NCI-H2081 (cell line): ENCODE measurements at regions not wholly inside any gene's neighbourhood (a gene's known extent, or its start where the extent isn't known, plus 50 kb on each side); places are given as distances from the start of the nearest gene placed in this dataset.

Source experiments
- DNase-seq, 2 experiments: peaks; one replicate each; lab custom pipeline; 2025; lab: John Stamatoyannopoulos, UW

GRCh38 chr3:147589016-147589415, 179.9 kb downstream of the ZIC1 start:
- no peak for DNase-seq

GRCh38 chr3:147604136-147604535, 195.0 kb downstream of the ZIC1 start:
- DNase-seq, result no peak

DNA sequence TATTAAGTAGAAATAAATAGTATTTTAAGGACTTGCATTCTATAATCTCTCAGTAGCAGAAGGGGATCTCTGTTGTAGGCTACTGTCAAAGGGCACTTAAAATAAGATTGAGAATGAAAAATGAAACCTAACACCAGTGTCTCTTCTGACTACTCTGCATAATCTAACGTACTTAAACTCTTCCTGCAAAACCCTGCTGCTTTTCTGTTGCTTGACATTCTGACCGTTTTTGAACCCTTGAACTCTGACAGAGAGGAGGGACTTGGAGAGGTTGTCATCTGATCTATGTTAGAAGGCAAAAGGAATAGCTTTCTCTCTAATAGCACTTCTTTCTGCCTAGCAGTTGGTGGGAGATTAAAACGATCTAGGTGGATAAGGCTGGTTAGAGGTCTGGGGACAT, 204.6 kb downstream of the ZIC1 start:
- no peak for DNase-seq

DNA sequence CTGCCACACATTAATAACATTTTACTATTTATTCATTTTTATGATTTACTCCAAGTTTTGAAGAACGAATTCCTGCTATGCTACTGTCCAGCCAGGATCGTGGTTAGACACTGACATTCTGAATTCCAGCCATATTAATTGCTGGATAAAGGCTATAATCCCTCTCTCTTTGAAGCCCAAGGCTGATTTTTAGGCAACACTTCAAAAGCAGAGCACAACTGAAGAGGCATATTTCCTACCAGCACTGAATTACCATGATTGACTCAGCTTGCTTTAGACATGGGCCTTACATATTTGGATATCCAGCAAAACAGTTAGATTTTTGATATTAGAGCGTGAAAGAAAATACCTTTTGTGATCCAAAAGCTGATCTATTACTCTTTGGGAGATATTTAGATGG, 205.0 kb downstream of the ZIC1 start:
- DNase-seq, result no peak

DNA sequence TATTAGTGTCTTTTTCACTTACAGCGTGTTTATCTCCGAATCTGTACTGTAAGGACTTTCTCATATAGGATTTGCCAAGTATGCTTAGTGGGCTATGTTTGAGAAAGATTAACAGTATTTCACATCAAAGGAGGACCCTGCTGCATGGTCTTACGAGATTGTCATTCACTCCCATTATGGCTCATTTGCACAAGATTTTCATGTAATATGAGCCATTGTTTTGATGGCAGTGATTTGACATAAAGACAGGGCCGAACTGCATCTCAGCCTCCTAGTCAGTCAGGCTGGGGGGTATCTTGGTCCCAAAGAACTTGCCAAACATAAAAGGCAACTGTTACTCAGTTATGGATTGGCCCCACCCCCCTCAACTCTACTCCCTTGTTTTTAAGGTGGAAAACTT, 205.9 kb downstream of the ZIC1 start:
- no peak for DNase-seq

DNA sequence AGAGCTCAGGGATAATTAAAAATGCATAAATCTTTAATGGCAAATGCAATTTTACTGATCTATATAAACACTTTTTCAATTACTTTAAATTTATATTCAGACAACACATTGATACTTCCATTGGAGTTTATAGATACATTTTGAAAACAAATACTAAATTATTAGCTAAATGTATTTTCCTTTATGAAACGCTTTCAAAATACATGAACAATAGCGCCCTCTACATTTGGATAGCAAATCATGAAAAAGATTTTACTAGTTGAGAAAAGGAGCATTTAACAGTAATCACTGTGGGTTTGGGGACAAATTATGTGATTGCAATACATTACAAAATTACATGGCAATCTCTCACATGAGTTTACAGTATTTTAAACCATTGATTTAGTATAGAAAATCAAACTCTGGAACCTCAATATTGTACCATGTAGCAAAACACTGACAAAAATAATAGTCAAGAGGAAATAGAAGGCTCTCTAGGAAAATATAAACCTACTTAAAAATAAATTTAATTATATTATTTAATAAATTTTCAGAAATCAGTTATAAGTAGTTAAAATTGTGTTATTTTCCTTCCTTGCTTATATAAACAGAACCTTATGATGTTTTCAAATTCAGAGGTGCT, 207.9 kb downstream of the ZIC1 start:
- DNase-seq, result peak; percentile 36 to 56

DNA sequence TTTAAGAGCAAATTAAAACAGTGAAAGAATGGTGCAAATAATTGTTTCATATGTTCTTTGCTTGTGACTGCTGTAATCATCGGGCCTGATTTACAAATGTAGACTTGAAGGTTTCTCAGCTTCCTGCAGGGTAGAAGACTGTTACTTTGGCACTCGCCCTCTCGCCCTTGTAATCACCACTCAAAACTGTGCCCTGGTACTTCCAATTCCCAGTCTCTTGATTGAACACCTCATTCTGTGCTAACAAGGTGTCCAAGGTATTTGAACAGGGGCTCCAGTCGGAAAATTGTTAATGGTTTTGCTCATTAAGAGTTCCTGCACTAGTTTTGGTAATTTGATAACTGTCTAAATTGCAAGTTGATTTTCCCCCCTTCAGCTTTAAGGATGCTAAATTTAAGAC, 209.5 kb downstream of the ZIC1 start:
- DNase-seq, result no peak

DNA sequence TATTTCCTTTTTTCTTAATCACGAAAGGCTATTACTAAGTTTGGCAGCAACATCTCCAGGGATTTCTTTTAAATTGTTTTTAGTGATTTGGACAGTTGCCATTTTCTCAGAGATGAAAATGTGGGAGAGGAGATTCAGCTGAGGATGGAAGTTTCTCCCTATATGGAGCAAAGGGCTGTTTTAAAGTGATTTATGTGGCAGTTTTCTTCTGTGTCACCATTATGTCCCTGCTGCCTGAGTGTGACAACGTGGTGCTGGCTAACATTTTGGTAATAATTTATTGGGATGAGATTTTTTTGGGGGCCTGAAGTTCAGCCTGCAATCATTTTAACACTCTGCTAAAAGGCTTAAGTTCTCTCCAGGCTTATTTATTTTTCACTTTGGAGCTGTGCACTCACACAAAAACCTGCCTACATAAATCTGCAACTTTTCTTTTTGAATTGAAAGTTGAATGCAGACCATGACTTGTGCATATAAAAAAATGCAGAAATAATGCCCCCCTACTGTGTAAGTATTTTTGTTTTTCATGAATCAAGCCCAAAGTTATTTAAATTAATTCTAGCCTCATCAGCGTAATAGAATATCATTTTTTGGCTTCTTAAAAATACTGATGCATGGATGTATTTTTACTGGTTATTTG, 210.9 kb downstream of the ZIC1 start:
- no peak for DNase-seq

- DNase-seq, result no peak
Measured at GRCh38 chr3:147620906-147621305, 211.7 kb downstream of the ZIC1 start.

- DNase-seq, result no peak
Measured at GRCh38 chr3:147630921-147631415, 221.8 kb downstream of the ZIC1 start.

DNA sequence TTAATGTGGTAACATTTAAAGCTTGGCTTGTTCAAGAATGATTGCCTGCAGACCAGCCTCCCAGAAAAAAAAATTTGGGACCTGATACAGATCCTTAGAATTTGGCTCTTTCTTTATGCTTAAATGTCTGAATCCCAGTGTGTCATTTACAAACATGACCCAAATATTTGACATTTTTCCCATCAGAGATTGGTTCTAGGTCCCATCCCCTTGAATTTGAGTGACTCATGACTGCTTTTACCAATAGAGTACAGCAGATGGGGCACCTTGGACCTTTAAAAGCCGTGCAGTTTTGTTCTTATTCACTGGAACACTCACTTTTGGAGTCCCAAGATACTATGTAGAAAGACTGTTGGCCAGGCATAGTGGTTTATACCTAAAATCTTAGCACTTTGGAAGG, 231.6 kb downstream of the ZIC1 start:
- DNase-seq, result no peak

DNA sequence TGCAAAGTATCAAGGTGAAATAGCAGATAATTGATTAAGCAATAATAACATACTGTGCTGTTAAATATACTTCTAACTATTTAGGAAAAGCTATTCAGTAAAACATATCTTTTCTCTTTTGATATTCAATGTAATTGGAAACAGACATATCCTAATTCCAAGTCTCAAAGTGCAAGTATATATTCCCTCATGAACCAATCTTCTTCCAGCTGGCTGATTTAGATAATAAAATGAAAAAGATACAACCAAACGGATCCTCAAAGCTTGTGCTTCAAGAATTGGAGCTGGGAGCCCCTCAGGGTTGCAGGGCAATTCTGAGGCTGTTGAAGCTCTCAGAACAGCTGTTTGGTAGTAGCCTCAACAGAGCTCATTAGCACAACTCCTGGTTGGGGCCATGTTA, 236.6 kb downstream of the ZIC1 start:
- DNase-seq, result no peak

- DNase-seq, result no peak
Measured at GRCh38 chr3:147649475-147649874, 240.3 kb downstream of the ZIC1 start.

GRCh38 chr3:147651107-147651778, 242.1 kb downstream of the ZIC1 start:
- no peak for DNase-seq

- no peak for DNase-seq
Measured at GRCh38 chr3:147652651-147653366, 243.6 kb downstream of the ZIC1 start.

DNA sequence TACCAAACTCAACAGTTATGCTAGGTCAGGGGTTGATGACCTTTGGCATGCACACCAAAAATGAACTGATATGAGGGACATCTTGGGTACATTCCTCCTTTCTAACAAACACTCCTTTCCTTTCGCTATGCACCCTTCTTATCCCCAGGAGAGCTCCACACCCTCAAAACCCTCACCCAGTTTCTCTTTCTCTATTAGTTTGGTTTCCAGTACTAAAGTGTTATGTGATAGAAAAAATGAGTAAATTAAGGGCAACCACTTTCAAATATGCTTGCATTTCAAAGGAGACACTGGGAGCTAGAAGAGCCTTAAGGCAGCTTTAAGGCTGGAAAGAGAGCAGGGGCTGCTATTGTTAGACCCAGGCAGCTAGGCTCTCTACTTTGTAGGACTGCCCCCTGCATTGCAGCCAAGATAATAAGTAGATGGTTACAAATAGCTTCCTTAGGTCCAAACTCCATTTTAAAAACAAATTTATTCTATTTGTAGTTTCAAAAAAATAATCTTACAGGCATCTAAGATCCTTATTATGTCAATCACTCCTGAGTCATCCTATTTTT, 244.3 kb downstream of the ZIC1 start:
- no peak for DNase-seq

- DNase-seq, result no peak
Measured at GRCh38 chr3:147654827-147655226, 245.7 kb downstream of the ZIC1 start.

DNA sequence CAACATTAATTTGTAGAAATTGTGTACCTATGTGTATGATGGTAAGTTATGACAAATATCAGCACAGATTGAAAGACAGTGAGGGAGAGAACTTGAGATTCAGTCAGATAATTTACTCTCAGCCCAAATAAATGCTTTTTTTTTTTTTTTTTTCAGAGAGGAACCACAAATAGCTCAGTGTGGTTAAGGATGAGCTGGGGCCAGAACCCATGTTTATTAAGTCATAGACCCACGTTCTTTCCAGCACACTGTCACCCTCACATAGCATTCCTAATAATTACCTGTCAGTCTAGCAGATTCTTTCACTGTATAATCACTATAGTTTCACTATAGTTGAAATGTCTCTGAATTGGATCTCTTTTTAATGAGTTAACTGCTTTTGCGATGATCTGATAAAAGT, 246.1 kb downstream of the ZIC1 start:
- no peak for DNase-seq

DNA sequence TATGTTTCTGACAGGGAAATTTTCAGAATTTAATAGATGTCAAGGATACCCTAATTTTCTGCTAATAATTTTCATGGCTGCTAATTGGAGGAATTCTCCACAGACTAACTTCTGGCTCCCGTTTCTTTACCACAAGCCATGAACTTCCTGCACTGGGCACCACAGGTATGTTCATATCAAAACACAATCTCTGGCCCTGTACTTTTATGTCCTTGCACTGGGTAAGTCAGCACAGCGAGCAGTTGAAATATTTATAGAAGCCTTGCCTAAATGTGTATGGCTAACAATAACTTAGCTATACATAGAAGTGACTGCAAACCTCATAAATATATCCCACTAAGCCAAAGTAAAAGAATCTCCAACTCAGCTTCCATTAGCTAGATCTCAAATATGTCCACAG, 246.9 kb downstream of the ZIC1 start:
- no peak for DNase-seq

DNA sequence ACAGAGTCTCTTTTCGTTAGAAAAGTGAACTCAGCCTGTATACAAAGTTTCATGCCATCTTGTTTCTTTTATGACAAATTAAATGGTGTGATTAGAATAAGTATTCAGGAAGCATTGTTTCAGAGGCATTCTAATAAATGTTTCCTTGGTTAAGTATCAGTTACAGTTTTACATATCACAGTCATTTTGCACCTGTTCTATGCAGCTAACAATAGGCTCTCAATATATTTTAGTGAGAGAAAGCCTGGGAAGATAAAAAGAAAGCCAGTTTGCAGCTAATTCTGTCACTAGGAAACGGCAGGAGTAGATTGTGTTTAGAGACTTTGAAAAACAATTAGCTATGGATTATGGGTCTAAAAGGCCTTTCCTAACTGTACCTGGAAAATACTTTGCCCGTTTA, 252.8 kb downstream of the ZIC1 start:
- no peak for DNase-seq

DNA sequence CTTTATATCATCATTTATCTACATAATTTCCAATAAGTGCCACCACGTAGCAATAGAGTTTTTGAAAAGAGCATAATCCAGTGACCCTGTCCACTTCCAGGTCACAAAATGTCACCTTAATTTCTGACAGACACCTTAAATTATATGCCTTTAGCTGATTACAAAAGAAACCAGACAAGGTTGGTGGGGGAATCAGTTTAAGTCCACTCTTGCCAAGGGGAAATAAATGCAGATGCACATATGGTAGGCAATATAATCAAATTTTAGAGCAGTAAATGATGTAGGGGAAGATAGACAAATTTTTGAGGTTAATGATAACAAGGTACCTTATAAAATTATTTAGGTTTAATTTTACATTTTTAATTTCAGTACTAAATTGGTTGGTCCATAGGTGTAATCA, 253.5 kb downstream of the ZIC1 start:
- no peak for DNase-seq

DNA sequence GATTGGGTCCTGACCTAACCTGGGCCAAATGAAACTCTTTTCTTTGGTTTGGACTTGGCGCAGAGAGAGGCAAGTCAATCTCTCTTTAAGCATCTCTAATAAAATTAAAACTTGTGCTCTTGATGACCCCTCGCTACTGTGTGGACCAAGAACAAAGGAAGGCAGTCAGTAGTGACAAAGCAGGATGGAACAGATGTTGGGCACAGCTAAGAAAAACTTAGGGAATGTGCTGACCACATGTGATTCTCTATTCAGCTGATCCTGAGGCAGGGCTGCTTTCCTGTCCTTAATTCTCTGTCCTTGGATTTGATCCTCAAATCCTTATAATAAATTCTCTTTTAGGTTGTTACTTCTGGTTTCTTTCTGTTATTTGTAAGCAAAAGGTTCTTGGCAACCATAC, 259.9 kb downstream of the ZIC1 start:
- DNase-seq, result no peak

DNA sequence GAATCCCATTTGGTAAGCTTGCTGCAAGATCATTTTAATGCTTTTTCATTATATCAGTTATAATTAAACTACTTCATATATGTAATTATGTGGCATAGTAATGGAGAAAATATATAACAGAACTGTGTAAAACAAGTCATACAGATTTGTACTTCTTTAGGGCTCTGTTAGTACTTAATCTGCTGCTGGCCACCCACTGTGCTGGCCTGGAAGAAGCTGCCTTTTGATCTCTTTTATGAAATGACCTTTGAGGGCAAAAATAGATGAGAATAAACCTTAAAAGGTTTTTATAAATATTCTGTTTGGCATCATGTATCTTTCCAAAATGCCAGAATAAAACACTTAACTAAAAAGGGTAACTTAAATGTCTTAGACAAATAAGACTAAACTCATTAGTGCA, 262.9 kb downstream of the ZIC1 start:
- DNase-seq, result no peak
